ENCODE measurements at regions not wholly inside any gene's neighbourhood (a gene's known extent, or its start where the extent isn't known, plus 50 kb on each side); places are given as distances from the start of the nearest gene placed in this dataset.

GRCh38 chr4:173685165-173685830, 155.3 kb upstream of the HAND2 start:
- TF ChIP-seq, protein P1, sequence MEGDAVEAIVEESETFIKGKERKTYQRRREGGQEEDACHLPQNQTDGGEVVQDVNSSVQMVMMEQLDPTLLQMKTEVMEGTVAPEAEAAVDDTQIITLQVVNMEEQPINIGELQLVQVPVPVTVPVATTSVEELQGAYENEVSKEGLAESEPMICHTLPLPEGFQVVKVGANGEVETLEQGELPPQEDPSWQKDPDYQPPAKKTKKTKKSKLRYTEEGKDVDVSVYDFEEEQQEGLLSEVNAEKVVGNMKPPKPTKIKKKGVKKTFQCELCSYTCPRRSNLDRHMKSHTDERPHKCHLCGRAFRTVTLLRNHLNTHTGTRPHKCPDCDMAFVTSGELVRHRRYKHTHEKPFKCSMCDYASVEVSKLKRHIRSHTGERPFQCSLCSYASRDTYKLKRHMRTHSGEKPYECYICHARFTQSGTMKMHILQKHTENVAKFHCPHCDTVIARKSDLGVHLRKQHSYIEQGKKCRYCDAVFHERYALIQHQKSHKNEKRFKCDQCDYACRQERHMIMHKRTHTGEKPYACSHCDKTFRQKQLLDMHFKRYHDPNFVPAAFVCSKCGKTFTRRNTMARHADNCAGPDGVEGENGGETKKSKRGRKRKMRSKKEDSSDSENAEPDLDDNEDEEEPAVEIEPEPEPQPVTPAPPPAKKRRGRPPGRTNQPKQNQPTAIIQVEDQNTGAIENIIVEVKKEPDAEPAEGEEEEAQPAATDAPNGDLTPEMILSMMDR (conservative IDR thresholded peaks at IDR 0.05; ENCODE audit: low read length), result no peak
- TF ChIP-seq EZH2phosphoT487 (IDR thresholded peaks at IDR 0.05; ENCODE audit: borderline replicate concordance), result no peak

All from Loucy (cell line).